HG02798 (cell line): ENCODE measurements at regions not wholly inside any gene's neighbourhood (a gene's known extent, or its start where the extent isn't known, plus 50 kb on each side); places are given as distances from the start of the nearest gene placed in this dataset.

Source experiments
- ATAC-seq: cut with Tn5 transposase; IDR thresholded peaks from one replicate; pipeline ENCODE4 v1.9.1; 2021; ENCODE audit warnings: mild to moderate bottlenecking; ENCODE audit not compliant: unreplicated experiment, poor library complexity

- ATAC-seq: no peak
These were observed 199.7 kb downstream of the TBXT start for GRCh38 chr6:165967810-165968407.

- ATAC-seq: no peak
These were observed 203.9 kb downstream of the TBXT start for GRCh38 chr6:165963750-165964149.

GRCh38 chr6:165962366-165962765 is 205.3 kb downstream of the TBXT start:
- ATAC-seq: no peak

GRCh38 chr6:165961233-165961632 is 206.4 kb downstream of the TBXT start:
- ATAC-seq: no peak

- ATAC-seq: no peak
These were observed 207.0 kb downstream of the TBXT start for GRCh38 chr6:165960695-165961094.

- ATAC-seq: no peak
These were observed 208.0 kb downstream of the TBXT start for GRCh38 chr6:165959627-165960026.

- no peak for ATAC-seq
These were observed 210.8 kb downstream of the TBXT start for GRCh38 chr6:165956874-165957273.

- ATAC-seq: no peak
These were observed 215.1 kb downstream of the TBXT start for GRCh38 chr6:165952514-165952913.

GRCh38 chr6:165950316-165950715 is 217.3 kb downstream of the TBXT start:
- ATAC-seq: no peak

GRCh38 chr6:165949324-165949723 is 218.3 kb downstream of the TBXT start:
- ATAC-seq: no peak

- ATAC-seq: no peak
These were observed 223.6 kb downstream of the TBXT start for GRCh38 chr6:165944002-165944466.

GRCh38 chr6:165941786-165942185 is 225.9 kb downstream of the TBXT start:
- no peak for ATAC-seq

GRCh38 chr6:165941249-165941775 is 226.3 kb downstream of the TBXT start:
- ATAC-seq: no peak

- no peak for ATAC-seq
These were observed 227.3 kb downstream of the TBXT start for GRCh38 chr6:165940366-165940765.

- no peak for ATAC-seq
These were observed 227.9 kb downstream of the TBXT start for GRCh38 chr6:165939601-165940290.

GRCh38 chr6:165939047-165939446 is 228.6 kb downstream of the TBXT start:
- ATAC-seq: no peak

GRCh38 chr6:165937564-165938358 is 229.9 kb downstream of the TBXT start:
- no peak for ATAC-seq

- ATAC-seq: no peak
These were observed 231.0 kb downstream of the TBXT start for GRCh38 chr6:165936660-165937059.

- ATAC-seq: no peak
These were observed 231.6 kb downstream of the TBXT start for GRCh38 chr6:165936096-165936495.

GRCh38 chr6:165931675-165932074 is 236.0 kb downstream of the TBXT start:
- ATAC-seq: no peak

GRCh38 chr6:165930668-165931214 is 236.9 kb downstream of the TBXT start:
- no peak for ATAC-seq
